Esophagus (tissue), 2 donors: ENCODE measurements at regions not wholly inside any gene's neighbourhood (a gene's known extent, or its start where the extent isn't known, plus 50 kb on each side); places are given as distances from the start of the nearest gene placed in this dataset.

Experiments
- H3K27ac ChIP-seq, 2 donors: one replicate each; pipeline ENCODE4 v1.5.1; 2013; ENCODE audit warnings: low read depth in 2 of 2, mild to moderate bottlenecking in 2 of 2, inconsistent platforms in 1 of 2, low read length in 1 of 2, moderate library complexity in 1 of 2
- H3K27me3 ChIP-seq, 2 donors: one replicate each; pipeline ENCODE4 v1.6.1; 2013; ENCODE audit warnings: low read length in 2 of 2, control low read depth in 1 of 2, mild to moderate bottlenecking in 1 of 2; ENCODE audit not compliant: insufficient read depth in 2 of 2, control insufficient read depth in 1 of 2
- H3K36me3 ChIP-seq, 2 donors: one replicate each; pipeline ENCODE4 v1.6.1; 2013; ENCODE audit warnings: low read length in 1 of 2; ENCODE audit not compliant: control insufficient read depth in 2 of 2, insufficient read depth in 2 of 2
- H3K4me1 ChIP-seq, 2 donors: one replicate each; pipeline ENCODE4 v1.6.1; 2013; ENCODE audit warnings: low read length in 1 of 2; ENCODE audit not compliant: control insufficient read depth in 2 of 2, insufficient read depth in 2 of 2
- H3K4me3 ChIP-seq, 2 donors: one replicate each; pipeline ENCODE4 v1.5.1; 2013; ENCODE audit warnings: low read length in 2 of 2, mild to moderate bottlenecking in 2 of 2, low read depth in 1 of 2, moderate library complexity in 1 of 2
- H3K9me3 ChIP-seq, 2 donors: one replicate each; pipeline ENCODE4 v1.6.1; 2013; ENCODE audit warnings: mild to moderate bottlenecking in 2 of 2, low read depth in 1 of 2, low read length in 1 of 2, moderate library complexity in 1 of 2; ENCODE audit not compliant: control insufficient read depth in 2 of 2, insufficient read depth in 1 of 2
- WGBS, 2 donors: extraction: QIAGEN DNeasy Blood & Tissue Kit; methylation state at CpG; one replicate each; pipeline ENCODE4 v1.1.7; 2013; 5-methylcytosine and 5-hydroxymethylcytosine counted together
- donor health status: healthy with polysubstance abuse.
- donor health status: Bipolar disorder and iron deficiency.

- 54 to 56% methylated on average over 2 of the region's 2 CpGs for WGBS, 2 donors
- no peaks in the 10 kb centered on the region for H3K36me3 ChIP-seq
Observed at GRCh38 chr6:119915971-119916370, 566.4 kb upstream of the MAN1A1 start.

GRCh38 chr6:119908157-119908556, 558.6 kb upstream of the MAN1A1 start:
- Histone ChIP-seq H3K9me3 (no peaks in the 10 kb centered on the region), H3K36me3 (no peaks in the 10 kb centered on the region), H3K4me3 (no peak overlapping the region), H3K4me1 (no peaks in the 10 kb centered on the region), H3K27ac (no peak overlapping the region), H3K27me3 (no peaks in the 10 kb centered on the region)
- WGBS, 2 donors: 66 to 69% methylated on average over 3 of the region's 3 CpGs

More at GRCh38 chr6:119915971-119916370, 566.4 kb upstream of the MAN1A1 start:
- Histone ChIP-seq H3K27ac (no peak overlapping the region), H3K4me1 (no peaks in the 10 kb centered on the region), H3K27me3 (no peaks in the 10 kb centered on the region), H3K4me3 (no peak overlapping the region), H3K9me3 (no peaks in the 10 kb centered on the region)

- H3K9me3 ChIP-seq: no peaks in the 10 kb centered on the region
- no peak overlapping the region for H3K4me3 ChIP-seq
- H3K36me3 ChIP-seq: no peaks in the 10 kb centered on the region
- no peak overlapping the region for H3K27ac ChIP-seq
- H3K4me1 ChIP-seq: no peaks in the 10 kb centered on the region
- no peaks in the 10 kb centered on the region for H3K27me3 ChIP-seq
- WGBS, 2 donors: 59 to 69% methylated on average over 1 of the region's 1 CpG
Observed at GRCh38 chr6:119902681-119903080, 553.1 kb upstream of the MAN1A1 start.

- 79 to 92% methylated on average over 1 of the region's 1 CpG for WGBS, 2 donors
- Histone ChIP-seq H3K27me3 (no peaks in the 10 kb centered on the region), H3K9me3 (no peaks in the 10 kb centered on the region)
Observed at GRCh38 chr6:119896806-119897205, 547.2 kb upstream of the MAN1A1 start.

GRCh38 chr6:119895626-119896025, 546.1 kb upstream of the MAN1A1 start:
- Histone ChIP-seq H3K27ac (no peak overlapping the region), H3K36me3 (no peaks in the 10 kb centered on the region), H3K9me3 (no peaks in the 10 kb centered on the region), H3K27me3 (no peaks in the 10 kb centered on the region), H3K4me3 (no peak overlapping the region), H3K4me1 (no peaks in the 10 kb centered on the region)
- 50 to 63% methylated on average over 2 of the region's 2 CpGs for WGBS, 2 donors

More at GRCh38 chr6:119896806-119897205, 547.2 kb upstream of the MAN1A1 start:
- H3K4me1 ChIP-seq: no peaks in the 10 kb centered on the region
- no peak overlapping the region for H3K4me3 ChIP-seq
- H3K27ac ChIP-seq: no peak overlapping the region
- H3K36me3 ChIP-seq: no peaks in the 10 kb centered on the region

- Histone ChIP-seq H3K4me3 (no peak overlapping the region), H3K27me3 (no peaks in the 10 kb centered on the region), H3K4me1 (no peaks in the 10 kb centered on the region), H3K9me3 (no peaks in the 10 kb centered on the region), H3K27ac (no peak overlapping the region), H3K36me3 (no peaks in the 10 kb centered on the region)
Observed at GRCh38 chr6:119894811-119895210, 545.2 kb upstream of the MAN1A1 start.

GRCh38 chr6:119891644-119892043, 542.1 kb upstream of the MAN1A1 start:
- Histone ChIP-seq H3K4me3 (no peak overlapping the region), H3K4me1 (no peaks in the 10 kb centered on the region), H3K27ac (no peak overlapping the region), H3K27me3 (no peaks in the 10 kb centered on the region), H3K36me3 (no peaks in the 10 kb centered on the region), H3K9me3 (no peaks in the 10 kb centered on the region)
- 83 to 88% methylated on average over 4 of the region's 4 CpGs for WGBS, 2 donors

GRCh38 chr6:119891206-119891605, 541.6 kb upstream of the MAN1A1 start:
- H3K4me1 ChIP-seq: no peaks in the 10 kb centered on the region
- H3K27ac ChIP-seq: no peak overlapping the region
- H3K4me3 ChIP-seq: no peak overlapping the region
- H3K36me3 ChIP-seq: no peaks in the 10 kb centered on the region
- H3K9me3 ChIP-seq: no peaks in the 10 kb centered on the region
- H3K27me3 ChIP-seq: no peaks in the 10 kb centered on the region
- WGBS, 2 donors: 76 to 89% methylated on average over 1 of the region's 1 CpG

GRCh38 chr6:119890470-119890869, 540.9 kb upstream of the MAN1A1 start:
- Histone ChIP-seq H3K27ac (no peak overlapping the region), H3K9me3 (no peaks in the 10 kb centered on the region), H3K27me3 (no peaks in the 10 kb centered on the region), H3K4me3 (no peak overlapping the region), H3K36me3 (no peaks in the 10 kb centered on the region), H3K4me1 (no peaks in the 10 kb centered on the region)
- WGBS, 2 donors: 35 to 54% methylated on average over 1 of the region's 1 CpG

GRCh38 chr6:119887666-119888065, 538.1 kb upstream of the MAN1A1 start:
- Histone ChIP-seq H3K27ac (no peak overlapping the region), H3K36me3 (no peaks in the 10 kb centered on the region), H3K27me3 (no peaks in the 10 kb centered on the region), H3K4me1 (no peaks in the 10 kb centered on the region), H3K4me3 (no peak overlapping the region), H3K9me3 (no peaks in the 10 kb centered on the region)
